K562 (cell line): ENCODE measurements at regions not wholly inside any gene's neighbourhood (a gene's known extent, or its start where the extent isn't known, plus 50 kb on each side); places are given as distances from the start of the nearest gene placed in this dataset.

Source experiments
- AFF1 ChIP-seq, 2 experiments: fragments of 450-650 bp; IDR thresholded peaks; 2 replicates each; pipeline ENCODE4 v1.6.1; 2018; ENCODE audit warnings: mild to moderate bottlenecking in 2 of 2, low read depth in 1 of 2; ENCODE audit not compliant: partially characterized antibody in 2 of 2
- CHD1 ChIP-seq: fragments of 200-600 bp; sonication (generic); IDR thresholded peaks from one replicate; pipeline ENCODE4 v1.6.1; 2012; ENCODE audit warnings: mild to moderate bottlenecking, moderate library complexity, low read length, inconsistent platforms
- CREB3L1 ChIP-seq: fragments of 450-650 bp; IDR thresholded peaks from 2 replicates; pipeline ENCODE4 v1.6.1; 2014; ENCODE audit warnings: low read depth, mild to moderate bottlenecking, moderate library complexity, borderline replicate concordance
- ESRRB ChIP-seq: fragments of 250-450 bp; sonication (Bioruptor Pico); IDR thresholded peaks from 2 replicates; pipeline ENCODE4 v1.5.0; 2020; ENCODE audit warnings: mild to moderate bottlenecking, moderate library complexity, borderline replicate concordance
- GATAD2A ChIP-seq: fragments of 450-650 bp; IDR thresholded peaks from 2 replicates; pipeline ENCODE4 v1.6.1; 2017
- HDAC6 ChIP-seq: IDR thresholded peaks from 2 replicates; pipeline ENCODE4 v1.6.1; 2012; ENCODE audit warnings: low read depth, mild to moderate bottlenecking, control low read depth, inconsistent platforms, low read length, moderate library complexity
- JUND ChIP-seq, 2 experiments: IDR thresholded peaks; 2 replicates in 1 of 2; 3 replicates in 1 of 2; pipeline ENCODE4 v1.6.1; 2011; ENCODE audit warnings: borderline replicate concordance in 2 of 2, low read depth in 2 of 2, low read length in 2 of 2, improper control_type of control experiment in 1 of 2, missing biosample characterization in 1 of 2, missing genetic modification characterization in 1 of 2, missing genetic modification reagents in 1 of 2
- MAFK ChIP-seq: IDR thresholded peaks from 2 replicates; pipeline ENCODE4 v1.6.1; 2011; ENCODE audit warnings: low read length, improper control_type of control experiment
- NFE2 ChIP-seq: IDR thresholded peaks from 2 replicates; pipeline ENCODE4 v1.6.1; 2014; ENCODE audit warnings: antibody characterized with exemption, low read depth
- NFE2L1 ChIP-seq: fragments of 450-650 bp; IDR thresholded peaks from 2 replicates; pipeline ENCODE4 v1.6.1; 2016; ENCODE audit warnings: missing genetic modification characterization, low read depth, mild to moderate bottlenecking, missing compliant biosample characterization, moderate library complexity, borderline replicate concordance
- NR2F6 ChIP-seq: fragments of 450-650 bp; formaldehyde crosslinking; IDR thresholded peaks from 2 replicates; pipeline ENCODE4 v1.4.0; 2020; ENCODE audit warnings: mild to moderate bottlenecking
- PRPF4 ChIP-seq: fragments of 200-400 bp; formaldehyde crosslinking; IDR thresholded peaks from one replicate; pipeline ENCODE4 v1.6.1; 2017; ENCODE audit warnings: low read length, low read depth, mild to moderate bottlenecking; ENCODE audit not compliant: insufficient read depth, poor library complexity, severe bottlenecking
- RFX1 ChIP-seq: fragments of 450-650 bp; IDR thresholded peaks from 2 replicates; pipeline ENCODE4 v1.6.1; 2016; ENCODE audit warnings: mild to moderate bottlenecking, moderate library complexity
- TAF15 ChIP-seq: fragments of 200-400 bp; formaldehyde crosslinking; IDR thresholded peaks from 2 replicates; pipeline ENCODE4 v1.6.1; 2017; ENCODE audit warnings: mild to moderate bottlenecking, low read depth, low read length, moderate library complexity
- TAL1 ChIP-seq: fragments of 450-650 bp; IDR thresholded peaks from 2 replicates; pipeline ENCODE4 v1.6.1; 2016; ENCODE audit warnings: mild to moderate bottlenecking
- TFAP4 ChIP-seq: sonication (generic); formaldehyde crosslinking; IDR thresholded peaks from 2 replicates; pipeline ENCODE4 v1.8.0; 2022; ENCODE audit warnings: missing genetic modification reagents, mild to moderate bottlenecking, moderate library complexity, borderline replicate concordance
- ZFP30 ChIP-seq: fragments of 250-450 bp; sonication (Bioruptor Pico); IDR thresholded peaks from 2 replicates; pipeline ENCODE4 v1.8.0; 2022; ENCODE audit warnings: moderate library complexity, mild to moderate bottlenecking, inconsistent platforms, borderline replicate concordance
- ZFPM2 ChIP-seq: fragments of 250-450 bp; sonication (Bioruptor Pico); IDR thresholded peaks from 2 replicates; pipeline ENCODE4 v1.5.1; 2022; ENCODE audit warnings: mild to moderate bottlenecking
- ZKSCAN1 ChIP-seq: fragments of 150-350 bp; IDR thresholded peaks from 2 replicates; pipeline ENCODE4 v1.6.1; 2016; ENCODE audit warnings: low read depth, low read length
- ZNF146 ChIP-seq: IDR thresholded peaks from one replicate; pipeline ENCODE4 v1.6.1; 2018; ENCODE audit warnings: missing compliant biosample characterization; ENCODE audit not compliant: unreplicated experiment
- ZNF212 ChIP-seq: fragments of 450-650 bp; formaldehyde crosslinking; IDR thresholded peaks from 2 replicates; pipeline ENCODE4 v1.4.0; 2020; ENCODE audit warnings: mild to moderate bottlenecking
- ZNF717 ChIP-seq: fragments of 250-450 bp; sonication (Bioruptor Pico); IDR thresholded peaks from 2 replicates; pipeline ENCODE4 v1.5.0; 2021
- ZNF778 ChIP-seq: fragments of 450-650 bp; formaldehyde crosslinking; IDR thresholded peaks from 2 replicates; pipeline ENCODE4 v1.4.0; 2020; ENCODE audit warnings: mild to moderate bottlenecking, moderate library complexity

- TF ChIP-seq TFAP4 (CRISPR knock-in tag) (no peak; the same call in 1 of the 2 replicates), NFE2 (peak; percentile 92), NFE2L1 (tag) (peak; percentile 49), TAF15 (no peak), AFF1 (IDR thresholded peaks at IDR 0.05; ENCODE audit: low read depth in 1 of 2, partially characterized antibody in 2 of 2) (no peak), GATAD2A (peak; percentile 10; the same call in 1 of the 2 replicates), TAL1 (no peak), CREB3L1 (no peak), MAFK (peak; percentile 54; the same call in 1 of the 2 replicates), ZNF778 (no peak), ZFP30 (CRISPR knock-in tag) (no peak), ESRRB (CRISPR knock-in tag) (no peak), ZNF146 (CRISPR knock-in tag) (no peak), ZFPM2 (no peak), NR2F6 (no peak), CHD1 (no peak), RFX1 (no peak), ZNF212 (CRISPR knock-in tag) (no peak), ZNF717 (CRISPR knock-in tag) (no peak), HDAC6 (no peak), JUND (IDR thresholded peaks at IDR 0.05; ENCODE audit: borderline replicate concordance, low read depth, low read length) (no peak; the same call in 1 of the 2 replicates), JUND (tag; IDR thresholded peaks at IDR 0.05; ENCODE audit: borderline replicate concordance, low read depth, low read length) (no peak), ZKSCAN1 (no peak), PRPF4 (no peak)
These were observed 67.3 kb upstream of the EED start (continued) for GRCh38 chr11:86177302-86177701.
